OCI-LY7 (cell line): ENCODE measurements at regions not wholly inside any gene's neighbourhood (a gene's known extent, or its start where the extent isn't known, plus 50 kb on each side); places are given as distances from the start of the nearest gene placed in this dataset.

Experiments
- CTCF ChIP-seq: fragments of 200-600 bp; sonication (generic); conservative IDR thresholded peaks from 2 replicates; pipeline ENCODE4 v1.5.1; 2014; ENCODE audit warnings: mild to moderate bottlenecking, antibody characterized with exemption, low read length, moderate library complexity, mixed read lengths
- EZH2phosphoT487 ChIP-seq: fragments of 200-600 bp; sonication (generic); IDR thresholded peaks from 2 replicates; pipeline ENCODE4 v1.6.1; 2018; ENCODE audit warnings: low read depth, borderline replicate concordance, mild to moderate bottlenecking, mixed run types, antibody characterized with exemption, low read length, moderate library complexity, mixed read lengths

GRCh38 chr2:207338220-207338607, 172.5 kb upstream of the KLF7 start:
- TF ChIP-seq CTCF, result no peak
- no peak for TF ChIP-seq EZH2phosphoT487
